GM23248 (cell line): ENCODE measurements at regions not wholly inside any gene's neighbourhood (a gene's known extent, or its start where the extent isn't known, plus 50 kb on each side); places are given as distances from the start of the nearest gene placed in this dataset.

Experiments used
- EZH2 ChIP-seq: fragments of 200-600 bp; sonication (generic); IDR thresholded peaks from 2 replicates; pipeline ENCODE4 v1.6.1; 2018; ENCODE audit warnings: antibody characterized with exemption, mild to moderate bottlenecking; ENCODE audit not compliant: insufficient read depth, poor library complexity, severe bottlenecking
- EZH2phosphoT487 ChIP-seq: fragments of 200-600 bp; sonication (generic); IDR thresholded peaks from 2 replicates; pipeline ENCODE4 v1.6.1; 2018; ENCODE audit warnings: antibody characterized with exemption, moderate library complexity, mild to moderate bottlenecking, low read depth; ENCODE audit not compliant: insufficient read depth

DNA sequence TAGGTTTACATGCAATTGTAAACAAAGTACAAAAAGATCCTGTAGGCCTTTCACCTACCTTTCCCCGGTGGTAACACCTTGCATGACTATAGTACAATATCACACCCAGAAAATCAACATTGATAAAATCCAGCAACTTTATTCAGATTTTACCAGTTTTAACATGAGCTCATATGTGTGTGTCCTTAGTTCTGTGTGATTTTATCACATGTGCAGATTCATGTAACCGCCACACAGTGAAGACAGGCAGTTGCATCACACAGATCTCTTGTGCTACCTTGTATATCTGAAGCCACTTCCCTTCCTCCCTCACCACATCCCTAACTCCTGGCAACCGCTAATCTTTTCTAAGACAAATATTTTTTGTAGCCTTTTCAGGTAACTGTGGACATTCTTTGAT is 183.5 kb upstream of the C2CD4B start:
- TF ChIP-seq EZH2 (no peak), EZH2phosphoT487 (no peak)
